GM18858 (cell line): ENCODE measurements at regions not wholly inside any gene's neighbourhood (a gene's known extent, or its start where the extent isn't known, plus 50 kb on each side); places are given as distances from the start of the nearest gene placed in this dataset.
"Not testable (repeated sequence)": the region's sequence is repeated elsewhere in the genome, so short reads cannot be mapped to it uniquely, and the experiment has no call there.

ENCODE experiments used
- ATAC-seq: cut with Tn5 transposase; IDR thresholded peaks from one replicate; pipeline ENCODE4 v1.9.1; 2021; ENCODE audit not compliant: unreplicated experiment

- ATAC-seq: no peak
Measured at GRCh38 chr14:53411125-53411524, 258.0 kb upstream of the DDHD1 start.

DNA sequence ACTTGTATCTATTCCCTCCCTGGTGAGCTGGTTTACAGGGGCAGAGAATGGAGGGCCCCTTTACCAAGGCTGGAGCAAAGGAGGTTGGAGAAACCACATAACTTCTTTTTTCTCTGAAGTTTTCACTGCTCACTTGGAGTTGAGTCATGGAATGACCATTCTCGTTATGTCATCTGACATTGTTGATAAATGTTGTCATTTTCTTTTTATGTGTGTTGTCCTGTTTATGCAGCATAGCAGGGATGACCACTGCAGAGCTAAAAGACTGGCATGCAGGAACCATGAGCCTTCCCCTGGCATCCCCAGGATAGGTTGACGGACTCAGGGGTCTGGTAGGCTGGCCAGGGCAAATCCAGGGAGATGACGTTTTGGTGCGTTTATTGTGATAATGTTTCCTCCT is 256.8 kb upstream of the DDHD1 start:
- ATAC-seq: no peak

DNA sequence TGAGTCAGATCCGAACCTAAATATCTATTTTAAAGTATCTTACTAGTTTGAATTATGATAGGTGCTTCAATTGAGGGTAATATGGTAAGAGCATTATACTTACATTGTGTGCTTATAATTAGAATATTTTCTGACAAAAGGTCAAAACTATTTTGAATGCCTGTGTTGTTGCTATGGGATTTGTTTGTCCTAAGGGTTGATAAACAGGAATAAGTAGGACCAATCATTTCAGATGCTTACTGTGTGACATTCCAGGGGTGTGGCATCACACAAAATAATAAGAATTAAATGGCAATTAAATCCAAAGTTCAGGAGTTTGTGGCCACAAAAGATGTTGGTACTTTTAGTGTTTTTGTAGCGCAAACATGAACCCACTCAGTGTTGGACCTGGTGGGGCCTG is 256.2 kb upstream of the DDHD1 start:
- no peak for ATAC-seq

GRCh38 chr14:53408175-53408879 is 255.2 kb upstream of the DDHD1 start:
- no peak for ATAC-seq

DNA sequence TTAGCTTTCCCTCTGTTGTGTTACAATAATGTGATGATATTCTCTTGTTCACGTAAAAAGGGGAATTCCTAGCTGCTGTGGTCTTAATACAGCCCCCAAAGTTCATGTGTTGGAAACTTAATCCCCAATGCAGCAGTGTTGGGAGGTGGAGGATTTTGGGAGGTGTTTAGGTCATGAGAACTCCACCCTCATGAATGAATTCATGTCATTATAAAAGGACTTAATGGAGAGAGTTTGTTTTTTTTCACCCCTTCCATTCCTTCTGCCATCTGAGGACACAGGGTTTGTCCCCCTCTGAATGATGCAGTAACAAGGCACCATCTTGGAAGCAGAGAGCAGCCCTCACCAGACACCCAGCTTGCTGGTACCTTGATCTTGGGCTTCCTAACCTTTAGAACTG is 253.4 kb upstream of the DDHD1 start:
- ATAC-seq: no peak

DNA sequence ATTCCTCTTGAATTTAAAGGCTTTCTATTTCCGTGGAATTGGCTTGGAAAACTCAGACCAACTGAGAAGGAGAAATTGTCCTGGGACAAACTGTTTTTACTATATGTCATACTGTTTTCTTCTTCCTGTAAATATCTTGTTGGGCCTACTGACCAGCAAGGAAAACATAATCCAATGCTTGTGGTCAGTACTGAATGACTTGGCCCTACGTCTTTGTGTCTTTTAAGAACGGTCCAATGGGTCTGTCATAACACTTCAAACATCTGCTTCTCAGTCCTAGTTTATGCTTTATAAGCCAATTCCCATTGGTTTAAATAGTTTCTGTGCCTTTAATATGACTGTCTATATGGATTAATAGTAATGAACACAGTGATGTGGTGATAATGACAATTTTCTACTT is 248.5 kb upstream of the DDHD1 start:
- no peak for ATAC-seq

DNA sequence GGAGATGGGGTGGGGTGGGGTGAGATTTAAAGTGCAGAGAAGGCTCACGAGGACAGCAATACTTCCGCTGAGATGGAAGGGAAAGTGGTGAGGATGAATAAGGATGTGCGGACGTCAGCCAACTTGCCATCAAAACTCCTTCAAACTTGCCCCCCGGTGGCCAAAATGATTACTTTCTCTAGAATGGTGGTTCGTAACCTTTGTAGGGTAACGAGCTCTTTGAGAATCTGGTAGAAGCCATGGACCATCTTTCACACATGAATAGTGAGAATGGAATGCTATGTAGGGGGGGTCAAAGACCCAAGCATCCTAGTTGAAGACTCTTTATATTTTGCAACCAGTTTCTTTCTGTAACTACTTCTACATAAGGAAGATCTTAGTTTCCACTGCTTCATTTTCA is 245.9 kb upstream of the DDHD1 start:
- no peak for ATAC-seq

DNA sequence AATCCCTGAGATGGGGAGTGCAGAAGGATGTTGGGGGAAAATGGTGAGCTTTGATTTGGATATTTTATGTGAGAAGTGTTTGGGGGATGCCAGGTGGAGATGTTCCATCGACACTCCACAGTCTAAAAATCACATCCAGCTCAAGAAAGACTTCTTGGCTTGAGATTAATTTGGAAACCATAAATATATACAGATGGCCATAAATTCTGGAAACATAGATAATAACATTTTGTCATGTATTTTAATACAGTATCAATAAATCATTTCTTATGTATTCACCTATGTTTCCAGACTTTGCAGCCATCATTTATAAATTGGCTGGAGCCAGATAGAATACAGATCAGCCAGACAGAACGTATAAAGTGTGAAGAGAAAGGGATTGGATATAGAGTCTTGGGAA is 245.5 kb upstream of the DDHD1 start:
- no peak for ATAC-seq

GRCh38 chr14:53395267-53395666 is 242.1 kb upstream of the DDHD1 start:
- not testable (repeated sequence) for ATAC-seq

DNA sequence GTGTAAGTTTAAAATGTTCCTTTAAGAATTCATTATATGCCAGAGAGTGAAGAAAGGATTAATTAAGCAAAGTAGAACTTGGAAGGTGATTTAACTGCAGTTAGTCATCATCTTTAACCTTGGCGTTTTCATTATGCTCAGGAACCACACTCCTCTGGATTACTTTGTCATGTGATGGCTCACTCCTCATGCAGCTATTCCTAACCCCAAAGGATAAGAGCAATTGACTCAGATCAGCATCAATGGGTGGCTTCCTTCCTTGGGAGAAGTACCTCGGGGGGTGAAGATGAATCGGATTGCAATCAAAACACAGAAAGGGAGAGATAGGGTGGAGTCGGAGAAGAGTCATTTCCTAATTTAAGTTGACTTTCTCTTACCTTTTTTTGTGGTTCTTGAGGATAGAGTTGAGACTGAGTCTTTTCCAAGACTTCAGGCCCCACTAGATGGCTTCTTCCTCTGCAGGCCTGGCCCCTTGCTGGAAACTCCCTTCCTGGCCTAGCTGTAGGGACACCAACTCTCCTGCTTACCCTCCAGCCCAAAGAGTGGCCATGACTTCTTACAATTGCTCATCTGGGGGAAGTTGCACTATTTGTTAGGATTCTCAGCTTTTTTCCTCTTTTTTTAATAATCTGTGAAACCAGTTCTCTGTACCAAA is 238.6 kb upstream of the DDHD1 start:
- ATAC-seq: no peak

- ATAC-seq: no peak
Measured at GRCh38 chr14:53391156-53391555, 238.0 kb upstream of the DDHD1 start.

GRCh38 chr14:53390008-53390407 is 236.9 kb upstream of the DDHD1 start:
- no peak for ATAC-seq

- ATAC-seq: no peak
Measured at GRCh38 chr14:53389202-53389601, 236.1 kb upstream of the DDHD1 start.

- no peak for ATAC-seq
Measured at GRCh38 chr14:53386362-53386761, 233.2 kb upstream of the DDHD1 start.

DNA sequence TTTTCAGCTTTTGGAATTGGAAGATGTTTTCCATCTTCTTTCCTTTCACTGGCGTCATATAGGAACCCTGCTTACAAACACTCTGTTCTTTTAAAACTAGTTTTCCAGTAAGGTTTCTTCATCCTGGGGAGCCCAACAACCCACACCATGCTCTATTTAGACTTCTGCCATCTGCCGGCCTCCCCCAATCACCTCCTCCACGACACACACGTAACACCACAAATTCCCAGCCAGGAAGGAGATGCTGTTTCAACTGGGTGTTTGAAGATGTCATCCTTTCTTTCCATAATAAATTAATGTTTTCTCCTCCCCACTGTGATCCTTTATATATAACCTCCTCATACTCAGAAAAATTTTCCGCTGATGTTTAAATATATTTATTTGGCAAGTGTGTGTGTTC is 231.4 kb upstream of the DDHD1 start:
- no peak for ATAC-seq

DNA sequence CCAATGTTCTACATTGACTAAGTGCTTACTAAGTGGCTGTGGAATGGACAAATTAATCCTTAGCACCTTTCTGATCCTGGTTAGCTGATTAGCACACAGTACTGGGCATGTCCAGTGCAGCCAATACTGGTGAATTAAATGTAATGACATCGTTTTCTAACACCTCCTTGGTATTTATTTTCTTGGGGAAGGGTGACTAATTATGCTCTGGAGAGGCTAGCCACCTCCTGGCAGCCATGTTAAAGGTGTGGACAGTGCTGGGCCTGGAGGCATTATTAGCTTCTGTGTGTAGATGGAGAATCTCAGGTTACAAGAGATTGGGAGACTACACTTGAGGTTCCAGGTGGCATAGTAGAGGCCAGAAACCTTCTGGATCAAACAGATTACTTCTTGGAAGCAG is 230.9 kb upstream of the DDHD1 start:
- ATAC-seq: no peak

DNA sequence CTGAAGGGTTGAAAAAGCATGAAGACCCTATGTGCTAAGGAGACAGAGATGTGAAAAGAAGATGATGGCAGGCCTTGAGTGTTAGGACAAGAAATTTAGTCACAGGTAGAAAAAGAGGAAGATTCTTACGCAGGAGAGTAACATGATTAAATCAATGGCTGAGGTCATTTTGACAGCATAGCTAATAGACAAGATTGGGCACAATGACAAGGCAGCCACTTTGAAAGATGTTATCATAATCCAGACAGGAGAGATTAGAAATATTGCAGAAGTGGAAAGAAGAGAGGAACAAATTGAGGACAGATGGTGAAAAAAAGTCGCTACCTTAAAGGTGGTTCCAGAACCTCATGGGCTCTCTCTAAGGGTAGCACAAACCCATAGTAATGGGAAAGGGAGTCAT is 228.8 kb upstream of the DDHD1 start:
- ATAC-seq: no peak

DNA sequence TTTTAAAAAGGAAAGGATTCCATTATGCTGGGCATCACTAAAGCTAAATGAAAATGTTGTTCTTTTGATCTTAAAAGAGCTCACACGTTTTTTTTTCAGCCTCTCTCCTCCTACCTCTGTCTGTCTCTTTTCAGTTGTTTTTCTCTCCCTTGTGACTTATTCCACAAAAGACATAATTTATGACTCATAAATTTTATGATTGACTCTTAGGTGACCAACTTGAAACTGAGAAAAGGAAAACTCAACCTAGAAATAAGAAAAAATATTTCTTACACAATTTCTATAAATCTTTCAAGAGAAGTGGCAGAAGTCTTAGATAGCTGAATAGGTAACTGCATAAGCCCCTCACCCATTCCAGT is 227.7 kb upstream of the DDHD1 start:
- no peak for ATAC-seq

GRCh38 chr14:53380052-53380866 is 227.1 kb upstream of the DDHD1 start:
- no peak for ATAC-seq

GRCh38 chr14:53378142-53378541 is 225.0 kb upstream of the DDHD1 start:
- no peak for ATAC-seq

DNA sequence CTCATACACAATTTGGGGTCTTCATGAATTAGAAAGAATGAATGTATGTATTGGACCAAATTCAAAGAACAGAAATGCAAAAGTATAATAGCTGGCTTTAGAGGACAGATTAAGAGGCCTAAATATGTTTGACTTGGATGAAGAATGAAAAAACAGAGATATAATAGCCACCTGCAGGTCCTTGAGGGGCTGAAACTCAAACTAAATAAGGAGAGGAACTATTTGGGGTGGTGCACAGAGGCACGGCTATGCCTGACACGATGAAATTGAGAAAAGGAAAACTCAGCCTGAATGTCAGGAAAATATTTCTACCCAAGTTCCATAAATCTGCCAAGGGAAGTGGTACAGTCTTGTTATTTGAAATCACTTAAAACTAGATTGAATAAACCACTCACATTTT is 222.9 kb upstream of the DDHD1 start:
- no peak for ATAC-seq

DNA sequence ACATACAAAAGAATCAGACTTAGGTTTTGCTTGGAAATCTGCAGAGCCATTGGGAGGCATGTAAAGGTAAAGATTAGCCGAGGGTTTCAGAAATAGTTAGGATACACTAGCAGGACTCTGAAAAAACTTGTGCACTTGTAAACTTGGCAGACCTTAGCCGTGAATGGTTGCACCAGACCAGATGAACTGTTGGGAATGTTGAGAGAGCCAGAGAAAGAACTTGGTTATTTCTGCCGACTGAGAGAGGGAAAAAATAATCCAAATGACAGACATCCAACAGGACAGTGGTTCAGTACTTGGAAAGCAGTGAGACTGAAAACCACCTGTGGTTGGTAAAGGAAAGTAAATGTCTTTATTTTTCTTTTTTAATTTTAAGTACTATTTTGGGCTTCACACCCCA is 222.5 kb upstream of the DDHD1 start:
- ATAC-seq: no peak
